DND-41 (cell line): ENCODE measurements at regions not wholly inside any gene's neighbourhood (a gene's known extent, or its start where the extent isn't known, plus 50 kb on each side); places are given as distances from the start of the nearest gene placed in this dataset.

ENCODE experiments used
- EZH2 ChIP-seq: IDR thresholded peaks from 3 replicates; pipeline ENCODE4 v1.6.1; 2012; ENCODE audit warnings: borderline replicate concordance, low read depth, mild to moderate bottlenecking, moderate library complexity, low read length, inconsistent platforms; ENCODE audit not compliant: severe bottlenecking
- TF ChIP-seq, protein P1 (sequence below): IDR thresholded peaks from 2 replicates; pipeline ENCODE4 v1.5.1; 2012; ENCODE audit warnings: borderline replicate concordance, low read length, moderate library complexity, mild to moderate bottlenecking; ENCODE audit not compliant: poor library complexity, severe bottlenecking; ENCODE audit errors: extremely low read depth

DNA sequence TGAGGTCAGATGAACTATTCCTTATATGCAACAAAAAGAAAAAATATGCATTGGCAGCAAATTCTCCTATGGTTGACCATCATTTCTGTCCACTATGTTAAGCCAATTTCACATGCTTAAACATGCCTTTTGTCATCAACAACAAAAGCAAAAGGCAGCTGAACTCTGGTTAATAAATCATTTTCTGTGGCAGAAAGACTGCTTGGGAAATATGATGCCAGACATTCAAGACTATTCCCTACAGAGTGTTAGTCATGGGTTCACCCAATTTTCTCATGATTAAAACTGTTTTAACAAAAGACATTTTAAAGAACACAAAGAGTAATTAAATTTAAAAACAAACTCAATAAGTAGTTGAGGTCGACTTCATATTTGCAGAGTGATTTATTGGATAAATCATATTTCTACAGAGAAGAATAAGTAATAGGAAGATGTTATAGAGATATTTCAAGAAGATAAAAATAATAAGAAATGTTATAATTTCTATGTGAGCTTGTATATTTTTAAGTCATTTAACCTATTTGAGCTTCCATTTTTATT, 890.6 kb downstream of the STPG2 start:
- TF ChIP-seq, protein P1, sequence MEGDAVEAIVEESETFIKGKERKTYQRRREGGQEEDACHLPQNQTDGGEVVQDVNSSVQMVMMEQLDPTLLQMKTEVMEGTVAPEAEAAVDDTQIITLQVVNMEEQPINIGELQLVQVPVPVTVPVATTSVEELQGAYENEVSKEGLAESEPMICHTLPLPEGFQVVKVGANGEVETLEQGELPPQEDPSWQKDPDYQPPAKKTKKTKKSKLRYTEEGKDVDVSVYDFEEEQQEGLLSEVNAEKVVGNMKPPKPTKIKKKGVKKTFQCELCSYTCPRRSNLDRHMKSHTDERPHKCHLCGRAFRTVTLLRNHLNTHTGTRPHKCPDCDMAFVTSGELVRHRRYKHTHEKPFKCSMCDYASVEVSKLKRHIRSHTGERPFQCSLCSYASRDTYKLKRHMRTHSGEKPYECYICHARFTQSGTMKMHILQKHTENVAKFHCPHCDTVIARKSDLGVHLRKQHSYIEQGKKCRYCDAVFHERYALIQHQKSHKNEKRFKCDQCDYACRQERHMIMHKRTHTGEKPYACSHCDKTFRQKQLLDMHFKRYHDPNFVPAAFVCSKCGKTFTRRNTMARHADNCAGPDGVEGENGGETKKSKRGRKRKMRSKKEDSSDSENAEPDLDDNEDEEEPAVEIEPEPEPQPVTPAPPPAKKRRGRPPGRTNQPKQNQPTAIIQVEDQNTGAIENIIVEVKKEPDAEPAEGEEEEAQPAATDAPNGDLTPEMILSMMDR, result no peak
- no peak for TF ChIP-seq EZH2
